Thymus (tissue), 11 donors: ENCODE measurements at regions not wholly inside any gene's neighbourhood (a gene's known extent, or its start where the extent isn't known, plus 50 kb on each side); places are given as distances from the start of the nearest gene placed in this dataset.
"Not testable (repeated sequence)": the region's sequence is repeated elsewhere in the genome, so short reads cannot be mapped to it uniquely, and the experiment has no call there.

Experiments
- DNase-seq, 9 donors: peaks; one replicate each; pipeline ENCODE4 v3.0.0-alpha.2; 2013; ENCODE audit warnings: low spot score in 9 of 9, low read depth in 6 of 9, missing footprints in 1 of 9
- H3K27ac ChIP-seq, 2 donors: one replicate each; pipeline ENCODE4 v1.5.1; 2013; ENCODE audit warnings: control low read depth in 1 of 2, low read depth in 1 of 2, low read length in 1 of 2, mild to moderate bottlenecking in 1 of 2, moderate library complexity in 1 of 2
- H3K27me3 ChIP-seq, 2 donors: one replicate each; pipeline ENCODE4 v1.5.1; 2013; ENCODE audit warnings: low read length in 1 of 2; ENCODE audit not compliant: control insufficient read depth in 2 of 2, insufficient read depth in 1 of 2
- H3K36me3 ChIP-seq, 2 donors: one replicate each; pipeline ENCODE4 v1.5.1; 2013; ENCODE audit warnings: low read length in 1 of 2, mild to moderate bottlenecking in 1 of 2, moderate library complexity in 1 of 2; ENCODE audit not compliant: control insufficient read depth in 2 of 2, insufficient read depth in 2 of 2
- H3K4me1 ChIP-seq, 2 donors: one replicate each; pipeline ENCODE4 v1.5.1; 2013; ENCODE audit warnings: low read length in 2 of 2; ENCODE audit not compliant: control insufficient read depth in 2 of 2, insufficient read depth in 2 of 2
- H3K4me3 ChIP-seq, 2 donors: one replicate each; pipeline ENCODE4 v1.5.1; 2013; ENCODE audit warnings: low read length in 2 of 2, control low read depth in 1 of 2, mild to moderate bottlenecking in 1 of 2
- H3K9me3 ChIP-seq, 2 donors: one replicate each; pipeline ENCODE4 v1.5.1; 2013; ENCODE audit warnings: low read length in 1 of 2, mild to moderate bottlenecking in 1 of 2; ENCODE audit not compliant: control insufficient read depth in 2 of 2, insufficient read depth in 1 of 2
- WGBS: extraction: QIAGEN DNeasy Blood & Tissue Kit; methylation state at CpG from one replicate; pipeline ENCODE4 v1.1.7; 2013; 5-methylcytosine and 5-hydroxymethylcytosine counted together
- donor health status: healthy.

- no peak overlapping the region for H3K4me3 ChIP-seq
- 83% methylated on average over 2 of the region's 2 CpGs for WGBS
- no peaks in the 10 kb centered on the region for H3K27me3 ChIP-seq
- H3K36me3 ChIP-seq = no peaks in the 10 kb centered on the region
- DNase-seq = no peak
- H3K4me1 ChIP-seq = no peaks in the 10 kb centered on the region
- no peak overlapping the region for H3K27ac ChIP-seq
- H3K9me3 ChIP-seq = no peaks in the 10 kb centered on the region
These were observed 634.6 kb downstream of the LRRC70 start for GRCh38 chr5:63213256-63213655.

GRCh38 chr5:63211448-63212132, 633.0 kb downstream of the LRRC70 start:
- Histone ChIP-seq H3K36me3 (no peaks in the 10 kb centered on the region), H3K4me3 (no peak overlapping the region)
- WGBS = 83% methylated on average over 2 of the region's 2 CpGs

GRCh38 chr5:63205976-63206375, 627.4 kb downstream of the LRRC70 start:
- DNase-seq = no peak
- WGBS = 62% methylated on average over 2 of the region's 2 CpGs

More at GRCh38 chr5:63211448-63212132, 633.0 kb downstream of the LRRC70 start:
- no peaks in the 10 kb centered on the region for H3K9me3 ChIP-seq
- H3K4me1 ChIP-seq = no peaks in the 10 kb centered on the region
- H3K27me3 ChIP-seq = no peaks in the 10 kb centered on the region
- H3K27ac ChIP-seq = no peak overlapping the region
- DNase-seq = no peak

GRCh38 chr5:63201738-63202137, 623.1 kb downstream of the LRRC70 start:
- 76% methylated on average over 2 of the region's 2 CpGs for WGBS
- no peaks in the 10 kb centered on the region for H3K9me3 ChIP-seq
- DNase-seq = no peak
- no peak overlapping the region for H3K4me3 ChIP-seq
- H3K27ac ChIP-seq = no peak overlapping the region
- H3K27me3 ChIP-seq = no peaks in the 10 kb centered on the region
- no peaks in the 10 kb centered on the region for H3K4me1 ChIP-seq
- no peaks in the 10 kb centered on the region for H3K36me3 ChIP-seq

More at GRCh38 chr5:63205976-63206375, 627.4 kb downstream of the LRRC70 start:
- Histone ChIP-seq H3K27me3 (no peaks in the 10 kb centered on the region), H3K4me3 (no peak overlapping the region), H3K27ac (no peak overlapping the region), H3K9me3 (no peaks in the 10 kb centered on the region), H3K4me1 (no peaks in the 10 kb centered on the region), H3K36me3 (no peaks in the 10 kb centered on the region)

GRCh38 chr5:63194126-63194525, 615.5 kb downstream of the LRRC70 start:
- Histone ChIP-seq H3K36me3 (no peaks in the 10 kb centered on the region), H3K4me3 (no peak overlapping the region), H3K9me3 (peaks cover 0 to 3% of the 10 kb centered on the region in 2 donors), H3K4me1 (no peaks in the 10 kb centered on the region), H3K27me3 (no peaks in the 10 kb centered on the region), H3K27ac (no peak overlapping the region)
- WGBS = 95% methylated on average over 3 of the region's 3 CpGs
- no peak for DNase-seq

GRCh38 chr5:63180190-63180589, 601.6 kb downstream of the LRRC70 start:
- H3K4me1 ChIP-seq, DNase-seq, H3K27ac ChIP-seq, H3K4me3 ChIP-seq, H3K27me3 ChIP-seq, H3K36me3 ChIP-seq, H3K9me3 ChIP-seq: not testable (repeated sequence)
- 98% methylated on average over 1 of the region's 1 CpG for WGBS

GRCh38 chr5:63175850-63176249, 597.2 kb downstream of the LRRC70 start:
- no peak for DNase-seq
- no peak overlapping the region for H3K27ac ChIP-seq
- H3K4me1 ChIP-seq = no peaks in the 10 kb centered on the region
- peaks cover 0 to 8% of the 10 kb centered on the region in 2 donors for H3K9me3 ChIP-seq
- 96% methylated on average over 5 of the region's 5 CpGs for WGBS
- no peaks in the 10 kb centered on the region for H3K36me3 ChIP-seq
- no peaks in the 10 kb centered on the region for H3K27me3 ChIP-seq
- H3K4me3 ChIP-seq = no peak overlapping the region

- 86% methylated on average over 6 of the region's 6 CpGs for WGBS
- H3K4me3 ChIP-seq = no peak overlapping the region
- DNase-seq = no peak
These were observed 591.9 kb downstream of the LRRC70 start for GRCh38 chr5:63170486-63170885.

GRCh38 chr5:63164838-63165535, 586.4 kb downstream of the LRRC70 start:
- 76% methylated on average over 6 of the region's 6 CpGs for WGBS
- H3K4me1 ChIP-seq = no peaks in the 10 kb centered on the region
- H3K9me3 ChIP-seq = no peaks in the 10 kb centered on the region
- DNase-seq = no peak
- no peaks in the 10 kb centered on the region for H3K27me3 ChIP-seq
- H3K27ac ChIP-seq = no peak overlapping the region
- no peaks in the 10 kb centered on the region for H3K36me3 ChIP-seq
- H3K4me3 ChIP-seq = no peak overlapping the region

More at GRCh38 chr5:63170486-63170885, 591.9 kb downstream of the LRRC70 start:
- Histone ChIP-seq H3K4me1 (no peaks in the 10 kb centered on the region), H3K27ac (no peak overlapping the region), H3K27me3 (no peaks in the 10 kb centered on the region), H3K36me3 (no peaks in the 10 kb centered on the region), H3K9me3 (no peaks in the 10 kb centered on the region)
